ENCODE measurements at regions not wholly inside any gene's neighbourhood (a gene's known extent, or its start where the extent isn't known, plus 50 kb on each side); places are given as distances from the start of the nearest gene placed in this dataset.
"Not testable (repeated sequence)": the region's sequence is repeated elsewhere in the genome, so short reads cannot be mapped to it uniquely, and the experiment has no call there.

DNA sequence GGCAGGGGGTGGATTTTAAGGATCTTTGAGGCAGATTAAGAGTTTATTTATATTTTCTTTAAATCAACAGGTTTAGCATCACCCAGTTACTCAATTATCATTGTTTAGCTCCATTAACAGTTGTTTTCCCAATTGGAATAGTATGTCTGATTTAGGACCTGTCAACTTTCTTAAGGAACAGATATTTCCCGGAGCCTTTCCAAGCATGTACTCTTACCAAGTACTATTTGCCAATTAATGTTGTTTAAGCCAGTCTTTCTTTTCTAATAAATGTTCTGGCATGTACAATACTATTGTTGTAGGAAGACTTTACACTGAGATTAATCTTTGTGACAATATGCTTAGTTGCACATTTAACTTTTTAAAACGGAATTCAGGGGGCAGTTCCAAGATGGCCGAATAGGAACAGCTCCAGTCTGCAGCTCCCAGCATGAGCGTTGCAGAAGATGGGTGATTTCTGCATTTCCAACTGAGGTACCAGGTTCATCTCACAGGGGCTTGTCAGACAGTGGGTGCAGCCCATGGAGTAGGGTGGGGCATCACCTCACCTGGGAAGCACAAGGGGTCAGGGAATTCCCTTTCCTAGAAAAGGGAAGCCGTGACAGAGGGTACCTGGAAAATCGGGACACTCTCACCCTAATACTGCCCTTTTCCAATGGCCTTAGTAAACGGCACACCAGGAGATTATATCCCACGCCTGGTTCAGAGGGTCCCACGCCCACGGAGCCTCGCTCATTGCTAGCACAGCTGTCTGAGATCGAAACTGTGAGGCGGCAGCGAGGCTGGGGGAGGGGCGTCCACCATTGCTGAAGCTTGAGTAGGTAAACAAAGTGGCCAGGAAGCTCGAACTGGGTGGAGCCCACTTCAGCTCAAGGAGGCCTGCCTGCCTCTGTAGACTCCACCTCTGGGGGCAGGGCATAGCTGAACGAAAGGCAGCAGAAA lies 173.7 kb downstream of the LRRC70 start:
- not testable (repeated sequence) for H3K27ac ChIP-seq (ENCODE audit: low read depth, low read length); H3K4me1 ChIP-seq (ENCODE audit: control insufficient read depth in 5 of 5, insufficient read depth in 5 of 5, low read length in 5 of 5); H3K9me3 ChIP-seq (ENCODE audit: control insufficient read depth in 5 of 5, low read length in 5 of 5); H3K4me3 ChIP-seq (ENCODE audit: low read depth in 1 of 5, low read length in 5 of 5); H3K9ac ChIP-seq (ENCODE audit: low read length in 5 of 5); H3K27me3 ChIP-seq (ENCODE audit: control insufficient read depth in 5 of 5, insufficient read depth in 4 of 5, low read length in 5 of 5); H3K36me3 ChIP-seq (ENCODE audit: control insufficient read depth in 5 of 5, insufficient read depth in 5 of 5, low read length in 5 of 5)

- no peaks in the 10 kb centered on the region for H3K36me3 ChIP-seq (ENCODE audit: control insufficient read depth in 5 of 5, insufficient read depth in 5 of 5, low read length in 5 of 5)
- no peak overlapping the region for H3K4me3 ChIP-seq (ENCODE audit: low read depth in 1 of 5, low read length in 5 of 5)
- H3K9ac ChIP-seq (ENCODE audit: low read length in 5 of 5), result no peak overlapping the region
- no peaks in the 10 kb centered on the region for H3K4me1 ChIP-seq (ENCODE audit: control insufficient read depth in 5 of 5, insufficient read depth in 5 of 5, low read length in 5 of 5)
- H3K9me3 ChIP-seq (ENCODE audit: control insufficient read depth in 5 of 5, low read length in 5 of 5), result no peaks in the 10 kb centered on the region
- no peak overlapping the region for H3K27ac ChIP-seq (ENCODE audit: low read depth, low read length)
- H3K27me3 ChIP-seq (ENCODE audit: control insufficient read depth in 5 of 5, insufficient read depth in 4 of 5, low read length in 5 of 5), result no peaks in the 10 kb centered on the region
These were observed 163.6 kb downstream of the LRRC70 start for GRCh38 chr5:62742207-62742606.

DNA sequence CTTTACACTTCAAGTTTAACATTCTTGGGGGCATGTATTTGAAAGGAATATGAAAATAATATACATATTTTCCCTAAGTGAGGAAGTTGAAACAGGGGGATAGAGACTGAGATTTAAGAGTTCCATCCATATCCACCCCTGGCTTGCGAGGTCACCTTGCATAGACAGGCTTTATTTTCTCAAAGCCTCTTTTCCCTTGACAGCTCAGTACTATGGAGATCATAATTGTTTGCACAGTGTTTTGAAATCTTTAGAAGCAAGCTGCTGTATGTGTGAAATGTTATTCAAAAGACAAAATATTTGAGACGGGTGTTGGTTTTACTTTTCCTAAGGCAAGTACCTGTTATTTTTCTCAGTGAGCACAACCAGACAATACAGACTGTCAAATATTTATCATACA lies 163.1 kb downstream of the LRRC70 start:
- H3K27ac ChIP-seq (ENCODE audit: low read depth, low read length), result no peak overlapping the region
- H3K9me3 ChIP-seq (ENCODE audit: control insufficient read depth in 5 of 5, low read length in 5 of 5), result no peaks in the 10 kb centered on the region
- no peak overlapping the region for H3K4me3 ChIP-seq (ENCODE audit: low read depth in 1 of 5, low read length in 5 of 5)
- H3K9ac ChIP-seq (ENCODE audit: low read length in 5 of 5), result no peak overlapping the region
- no peaks in the 10 kb centered on the region for H3K36me3 ChIP-seq (ENCODE audit: control insufficient read depth in 5 of 5, insufficient read depth in 5 of 5, low read length in 5 of 5)
- H3K4me1 ChIP-seq (ENCODE audit: control insufficient read depth in 5 of 5, insufficient read depth in 5 of 5, low read length in 5 of 5), result no peaks in the 10 kb centered on the region
- no peaks in the 10 kb centered on the region for H3K27me3 ChIP-seq (ENCODE audit: control insufficient read depth in 5 of 5, insufficient read depth in 4 of 5, low read length in 5 of 5)

GRCh38 chr5:62737766-62738165 lies 159.1 kb downstream of the LRRC70 start:
- no peaks in the 10 kb centered on the region for H3K27me3 ChIP-seq (ENCODE audit: control insufficient read depth in 5 of 5, insufficient read depth in 4 of 5, low read length in 5 of 5)
- H3K9me3 ChIP-seq (ENCODE audit: control insufficient read depth in 5 of 5, low read length in 5 of 5), result peaks cover 0 to 6% (median 0%) of the 10 kb centered on the region in 5 donors
- no peak overlapping the region for H3K9ac ChIP-seq (ENCODE audit: low read length in 5 of 5)
- no peak overlapping the region for H3K27ac ChIP-seq (ENCODE audit: low read depth, low read length)
- H3K4me1 ChIP-seq (ENCODE audit: control insufficient read depth in 5 of 5, insufficient read depth in 5 of 5, low read length in 5 of 5), result no peaks in the 10 kb centered on the region
- H3K36me3 ChIP-seq (ENCODE audit: control insufficient read depth in 5 of 5, insufficient read depth in 5 of 5, low read length in 5 of 5), result no peaks in the 10 kb centered on the region
- H3K4me3 ChIP-seq (ENCODE audit: low read depth in 1 of 5, low read length in 5 of 5), result no peak overlapping the region

DNA sequence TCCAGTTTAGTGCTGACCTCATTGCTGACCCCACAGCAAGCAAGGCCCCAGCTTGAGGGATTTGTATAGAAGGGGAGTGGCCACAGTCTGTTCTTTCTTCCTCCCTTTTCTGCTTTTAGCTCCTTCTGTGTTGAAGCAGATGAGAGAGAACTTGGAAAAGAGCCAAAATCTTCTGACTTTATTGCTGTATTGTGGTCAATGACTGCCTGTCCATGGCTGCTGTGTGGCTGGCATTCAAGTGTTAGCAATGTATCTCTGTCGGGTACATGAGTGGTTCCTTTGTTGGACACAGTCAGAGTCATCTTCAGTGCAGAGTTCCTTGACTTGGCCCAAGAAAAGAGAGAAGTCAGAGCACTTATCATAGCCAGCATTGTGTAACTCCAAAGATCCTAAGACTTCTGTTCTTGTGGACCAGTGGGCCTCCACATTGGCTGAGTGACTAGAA lies 154.1 kb downstream of the LRRC70 start:
- Histone ChIP-seq H3K4me3 (ENCODE audit: low read depth in 1 of 5, low read length in 5 of 5) (no peak overlapping the region), H3K36me3 (ENCODE audit: control insufficient read depth in 5 of 5, insufficient read depth in 5 of 5, low read length in 5 of 5) (no peaks in the 10 kb centered on the region), H3K27ac (ENCODE audit: low read depth, low read length) (no peak overlapping the region), H3K27me3 (ENCODE audit: control insufficient read depth in 5 of 5, insufficient read depth in 4 of 5, low read length in 5 of 5) (no peaks in the 10 kb centered on the region), H3K4me1 (ENCODE audit: control insufficient read depth in 5 of 5, insufficient read depth in 5 of 5, low read length in 5 of 5) (no peaks in the 10 kb centered on the region), H3K9ac (ENCODE audit: low read length in 5 of 5) (no peak overlapping the region), H3K9me3 (ENCODE audit: control insufficient read depth in 5 of 5, low read length in 5 of 5) (peaks cover 0 to 6% (median 0%) of the 10 kb centered on the region in 5 donors)

DNA sequence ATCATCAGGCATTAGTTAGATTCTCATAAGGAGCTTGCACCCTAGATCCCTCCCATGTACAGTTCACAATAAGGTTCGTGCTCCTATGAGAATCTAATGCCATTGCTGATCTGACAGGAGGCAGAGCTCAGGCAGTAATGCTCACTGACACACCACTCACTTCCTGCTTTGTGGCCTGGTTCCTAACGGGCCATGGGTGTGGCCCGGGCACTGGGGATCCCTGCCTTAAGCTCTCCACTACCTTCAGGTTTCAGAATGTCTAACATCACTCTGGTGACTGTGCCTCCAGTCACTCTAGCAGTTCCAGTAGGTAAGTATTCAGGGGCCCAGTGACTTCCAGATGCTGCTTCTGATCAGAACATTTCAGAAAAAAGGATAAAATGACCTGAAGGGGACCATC lies 152.4 kb downstream of the LRRC70 start:
- H3K9ac ChIP-seq (ENCODE audit: low read length in 5 of 5), result no peak overlapping the region
- no peak overlapping the region for H3K4me3 ChIP-seq (ENCODE audit: low read depth in 1 of 5, low read length in 5 of 5)
- no peaks in the 10 kb centered on the region for H3K27me3 ChIP-seq (ENCODE audit: control insufficient read depth in 5 of 5, insufficient read depth in 4 of 5, low read length in 5 of 5)

GRCh38 chr5:62729675-62730074 lies 151.1 kb downstream of the LRRC70 start:
- no peak overlapping the region for H3K27ac ChIP-seq (ENCODE audit: low read depth, low read length)
- no peak overlapping the region for H3K4me3 ChIP-seq (ENCODE audit: low read depth in 1 of 5, low read length in 5 of 5)
- no peaks in the 10 kb centered on the region for H3K4me1 ChIP-seq (ENCODE audit: control insufficient read depth in 5 of 5, insufficient read depth in 5 of 5, low read length in 5 of 5)
- H3K9ac ChIP-seq (ENCODE audit: low read length in 5 of 5), result no peak overlapping the region
- H3K36me3 ChIP-seq (ENCODE audit: control insufficient read depth in 5 of 5, insufficient read depth in 5 of 5, low read length in 5 of 5), result no peaks in the 10 kb centered on the region
- no peaks in the 10 kb centered on the region for H3K27me3 ChIP-seq (ENCODE audit: control insufficient read depth in 5 of 5, insufficient read depth in 4 of 5, low read length in 5 of 5)
- H3K9me3 ChIP-seq (ENCODE audit: control insufficient read depth in 5 of 5, low read length in 5 of 5), result peaks cover 0 to 6% (median 0%) of the 10 kb centered on the region in 5 donors

More for the DNA sequence above, 152.4 kb downstream of the LRRC70 start:
- Histone ChIP-seq H3K9me3 (ENCODE audit: control insufficient read depth in 5 of 5, low read length in 5 of 5) (peaks cover 0 to 6% (median 0%) of the 10 kb centered on the region in 5 donors), H3K27ac (ENCODE audit: low read depth, low read length) (no peak overlapping the region), H3K36me3 (ENCODE audit: control insufficient read depth in 5 of 5, insufficient read depth in 5 of 5, low read length in 5 of 5) (no peaks in the 10 kb centered on the region), H3K4me1 (ENCODE audit: control insufficient read depth in 5 of 5, insufficient read depth in 5 of 5, low read length in 5 of 5) (no peaks in the 10 kb centered on the region)

GRCh38 chr5:62727861-62728260 lies 149.2 kb downstream of the LRRC70 start:
- H3K27me3 ChIP-seq (ENCODE audit: control insufficient read depth in 5 of 5, insufficient read depth in 4 of 5, low read length in 5 of 5), result no peaks in the 10 kb centered on the region
- H3K9me3 ChIP-seq (ENCODE audit: control insufficient read depth in 5 of 5, low read length in 5 of 5), result peaks cover 0 to 6% (median 0%) of the 10 kb centered on the region in 5 donors
- no peak overlapping the region for H3K27ac ChIP-seq (ENCODE audit: low read depth, low read length)
- H3K9ac ChIP-seq (ENCODE audit: low read length in 5 of 5), result no peak overlapping the region
- H3K36me3 ChIP-seq (ENCODE audit: control insufficient read depth in 5 of 5, insufficient read depth in 5 of 5, low read length in 5 of 5), result no peaks in the 10 kb centered on the region
- no peak overlapping the region for H3K4me3 ChIP-seq (ENCODE audit: low read depth in 1 of 5, low read length in 5 of 5)
- no peaks in the 10 kb centered on the region for H3K4me1 ChIP-seq (ENCODE audit: control insufficient read depth in 5 of 5, insufficient read depth in 5 of 5, low read length in 5 of 5)

DNA sequence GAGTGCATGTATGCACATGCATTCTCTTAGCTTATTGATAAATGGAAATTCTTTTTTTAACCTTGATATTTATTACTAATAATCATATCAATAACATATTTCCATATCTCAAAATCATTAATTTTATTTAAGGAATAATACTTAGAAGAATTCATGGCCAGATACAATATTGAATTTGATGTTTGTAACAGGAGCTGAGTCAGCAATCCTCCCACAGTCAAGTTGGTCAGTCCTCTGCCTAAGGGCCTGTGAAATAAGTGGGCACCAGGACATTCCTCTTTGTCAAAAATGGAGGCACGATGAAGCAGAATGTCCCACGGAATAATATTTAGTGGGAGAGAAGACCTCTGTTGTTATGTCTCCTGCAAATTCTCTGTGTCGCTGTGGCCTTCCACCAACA lies 148.6 kb downstream of the LRRC70 start:
- H3K4me3 ChIP-seq (ENCODE audit: low read depth in 1 of 5, low read length in 5 of 5), result no peak overlapping the region
- H3K9ac ChIP-seq (ENCODE audit: low read length in 5 of 5), result no peak overlapping the region
- H3K4me1 ChIP-seq (ENCODE audit: control insufficient read depth in 5 of 5, insufficient read depth in 5 of 5, low read length in 5 of 5), result no peaks in the 10 kb centered on the region
- no peaks in the 10 kb centered on the region for H3K36me3 ChIP-seq (ENCODE audit: control insufficient read depth in 5 of 5, insufficient read depth in 5 of 5, low read length in 5 of 5)
- H3K27me3 ChIP-seq (ENCODE audit: control insufficient read depth in 5 of 5, insufficient read depth in 4 of 5, low read length in 5 of 5), result no peaks in the 10 kb centered on the region
- peaks cover 0 to 6% (median 0%) of the 10 kb centered on the region in 5 donors for H3K9me3 ChIP-seq (ENCODE audit: control insufficient read depth in 5 of 5, low read length in 5 of 5)
- H3K27ac ChIP-seq (ENCODE audit: low read depth, low read length), result no peak overlapping the region

- Histone ChIP-seq H3K36me3 (ENCODE audit: control insufficient read depth in 5 of 5, insufficient read depth in 5 of 5, low read length in 5 of 5) (no peaks in the 10 kb centered on the region), H3K9ac (ENCODE audit: low read length in 5 of 5) (no peak overlapping the region), H3K4me3 (ENCODE audit: low read depth in 1 of 5, low read length in 5 of 5) (no peak overlapping the region), H3K27me3 (ENCODE audit: control insufficient read depth in 5 of 5, insufficient read depth in 4 of 5, low read length in 5 of 5) (peaks cover 0 to 3% (median 0%) of the 10 kb centered on the region in 5 donors), H3K9me3 (ENCODE audit: control insufficient read depth in 5 of 5, low read length in 5 of 5) (no peaks in the 10 kb centered on the region), H3K27ac (ENCODE audit: low read depth, low read length) (no peak overlapping the region), H3K4me1 (ENCODE audit: control insufficient read depth in 5 of 5, insufficient read depth in 5 of 5, low read length in 5 of 5) (peaks cover 0 to 3% (median 0%) of the 10 kb centered on the region in 5 donors)
These were observed 143.7 kb downstream of the LRRC70 start for GRCh38 chr5:62722360-62722759.
